NCI-H460 (cell line): ENCODE measurements at regions not wholly inside any gene's neighbourhood (a gene's known extent, or its start where the extent isn't known, plus 50 kb on each side); places are given as distances from the start of the nearest gene placed in this dataset.
"Not testable (repeated sequence)": the region's sequence is repeated elsewhere in the genome, so short reads cannot be mapped to it uniquely, and the experiment has no call there.

ENCODE experiments used
- DNase-seq: peaks from one replicate; pipeline ENCODE4 v3.0.0-alpha.2; 2016; ENCODE audit warnings: low read depth; ENCODE audit errors: extremely low read depth

GRCh38 chr3:117843356-117843755 is 1133.8 kb downstream of the TUSC7 start:
- DNase-seq, result no peak

GRCh38 chr3:117844676-117845075 is 1135.1 kb downstream of the TUSC7 start:
- no peak for DNase-seq

- DNase-seq, result no peak
Measured at GRCh38 chr3:117846238-117846637, 1136.7 kb downstream of the TUSC7 start.

GRCh38 chr3:117848606-117849005 is 1139.0 kb downstream of the TUSC7 start:
- no peak for DNase-seq

GRCh38 chr3:117853923-117854668 is 1144.5 kb downstream of the TUSC7 start:
- peak; percentile 78 for DNase-seq

- no peak for DNase-seq
Measured at GRCh38 chr3:117856354-117856753, 1146.8 kb downstream of the TUSC7 start.

GRCh38 chr3:117863146-117863545 is 1153.6 kb downstream of the TUSC7 start:
- DNase-seq, result no peak

GRCh38 chr3:117865338-117865737 is 1155.8 kb downstream of the TUSC7 start:
- no peak for DNase-seq

GRCh38 chr3:117868766-117869165 is 1159.2 kb downstream of the TUSC7 start:
- no peak for DNase-seq

GRCh38 chr3:117871934-117872333 is 1162.4 kb downstream of the TUSC7 start:
- DNase-seq, result no peak

GRCh38 chr3:117872594-117873248 is 1161.9 kb downstream of the IGSF11 start:
- DNase-seq, result not testable (repeated sequence)

- no peak for DNase-seq
Measured at GRCh38 chr3:117873249-117873600, 1161.4 kb downstream of the IGSF11 start.

GRCh38 chr3:117874028-117874690 is 1160.5 kb downstream of the IGSF11 start:
- no peak for DNase-seq

- no peak for DNase-seq
Measured at GRCh38 chr3:117874904-117875874, 1159.5 kb downstream of the IGSF11 start.

GRCh38 chr3:117875887-117876286 is 1158.8 kb downstream of the IGSF11 start:
- DNase-seq, result no peak

- no peak for DNase-seq
Measured at GRCh38 chr3:117880638-117881037, 1154.0 kb downstream of the IGSF11 start.

- no peak for DNase-seq
Measured at GRCh38 chr3:117881210-117881609, 1153.4 kb downstream of the IGSF11 start.

- DNase-seq, result peak; percentile 66
Measured at GRCh38 chr3:117885011-117885441, 1149.6 kb downstream of the IGSF11 start.

- DNase-seq, result peak; percentile 57
Measured at GRCh38 chr3:117886147-117886546, 1148.5 kb downstream of the IGSF11 start.

- peak; percentile 92 for DNase-seq
Measured at GRCh38 chr3:117887031-117887430, 1147.6 kb downstream of the IGSF11 start.

- DNase-seq, result peak; percentile 84
Measured at GRCh38 chr3:117887901-117888300, 1146.7 kb downstream of the IGSF11 start.
